MM.1S (cell line): ENCODE measurements at regions not wholly inside any gene's neighbourhood (a gene's known extent, or its start where the extent isn't known, plus 50 kb on each side); places are given as distances from the start of the nearest gene placed in this dataset.

Source experiments
- EZH2phosphoT487 ChIP-seq: fragments of 300-600 bp; sonication (generic); IDR thresholded peaks from 2 replicates; pipeline ENCODE4 v1.6.1; 2018; ENCODE audit warnings: antibody characterized with exemption, low read length
- TF ChIP-seq, protein P1 (sequence below): fragments of 300-600 bp; sonication (generic); IDR thresholded peaks from 2 replicates; pipeline ENCODE4 v1.5.1; 2016; ENCODE audit warnings: antibody characterized with exemption, low read length, mixed read lengths

DNA sequence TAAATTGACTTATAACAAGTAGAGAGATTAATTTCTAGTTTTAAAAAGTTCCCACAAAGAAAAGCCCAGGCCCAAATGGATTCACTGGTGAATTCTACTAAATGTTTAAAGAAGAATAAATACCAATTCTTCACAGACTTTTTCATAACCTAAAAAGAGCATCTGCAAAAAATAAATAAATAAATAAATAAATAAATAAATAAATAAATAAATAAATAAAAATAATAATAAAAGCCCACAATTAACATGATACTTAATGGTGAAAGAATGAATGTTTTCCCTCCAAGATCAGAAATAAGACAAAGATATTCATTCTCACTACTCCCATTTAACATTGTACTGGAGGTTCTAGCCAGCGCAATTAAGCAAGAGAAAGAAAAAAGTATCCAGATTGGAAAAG, 97.6 kb upstream of the KAZN start:
- TF ChIP-seq, protein P1, sequence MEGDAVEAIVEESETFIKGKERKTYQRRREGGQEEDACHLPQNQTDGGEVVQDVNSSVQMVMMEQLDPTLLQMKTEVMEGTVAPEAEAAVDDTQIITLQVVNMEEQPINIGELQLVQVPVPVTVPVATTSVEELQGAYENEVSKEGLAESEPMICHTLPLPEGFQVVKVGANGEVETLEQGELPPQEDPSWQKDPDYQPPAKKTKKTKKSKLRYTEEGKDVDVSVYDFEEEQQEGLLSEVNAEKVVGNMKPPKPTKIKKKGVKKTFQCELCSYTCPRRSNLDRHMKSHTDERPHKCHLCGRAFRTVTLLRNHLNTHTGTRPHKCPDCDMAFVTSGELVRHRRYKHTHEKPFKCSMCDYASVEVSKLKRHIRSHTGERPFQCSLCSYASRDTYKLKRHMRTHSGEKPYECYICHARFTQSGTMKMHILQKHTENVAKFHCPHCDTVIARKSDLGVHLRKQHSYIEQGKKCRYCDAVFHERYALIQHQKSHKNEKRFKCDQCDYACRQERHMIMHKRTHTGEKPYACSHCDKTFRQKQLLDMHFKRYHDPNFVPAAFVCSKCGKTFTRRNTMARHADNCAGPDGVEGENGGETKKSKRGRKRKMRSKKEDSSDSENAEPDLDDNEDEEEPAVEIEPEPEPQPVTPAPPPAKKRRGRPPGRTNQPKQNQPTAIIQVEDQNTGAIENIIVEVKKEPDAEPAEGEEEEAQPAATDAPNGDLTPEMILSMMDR = no peak
- no peak for TF ChIP-seq EZH2phosphoT487
